ENCODE measurements at regions not wholly inside any gene's neighbourhood (a gene's known extent, or its start where the extent isn't known, plus 50 kb on each side); places are given as distances from the start of the nearest gene placed in this dataset.

DNA sequence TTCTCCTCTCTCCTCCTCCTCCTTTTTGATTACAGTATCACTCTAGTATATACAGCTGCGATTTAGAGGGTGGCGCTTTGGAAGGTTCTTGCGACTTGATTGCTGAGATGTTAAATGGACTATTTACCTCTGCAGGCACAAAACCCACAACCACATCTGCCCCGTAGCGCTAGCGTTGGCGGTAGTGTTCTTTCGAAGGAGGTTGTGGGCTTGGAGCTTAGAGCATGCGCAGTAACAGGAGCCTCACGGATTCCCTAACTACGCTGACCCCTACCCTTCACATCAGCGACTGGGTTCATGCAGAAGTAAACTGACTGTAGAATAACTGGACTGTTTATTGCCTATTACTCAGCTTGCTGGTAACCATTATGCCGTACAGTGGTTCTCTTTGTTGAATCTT is 58.0 kb downstream of the CGGBP1 start:
- Histone ChIP-seq H2AFZ (ENCODE audit: low read depth, low read length) (no peak overlapping the region), H3K4me3 (ENCODE audit: low read depth in 1 of 2, low read length in 2 of 2) (no peak overlapping the region)

DNA sequence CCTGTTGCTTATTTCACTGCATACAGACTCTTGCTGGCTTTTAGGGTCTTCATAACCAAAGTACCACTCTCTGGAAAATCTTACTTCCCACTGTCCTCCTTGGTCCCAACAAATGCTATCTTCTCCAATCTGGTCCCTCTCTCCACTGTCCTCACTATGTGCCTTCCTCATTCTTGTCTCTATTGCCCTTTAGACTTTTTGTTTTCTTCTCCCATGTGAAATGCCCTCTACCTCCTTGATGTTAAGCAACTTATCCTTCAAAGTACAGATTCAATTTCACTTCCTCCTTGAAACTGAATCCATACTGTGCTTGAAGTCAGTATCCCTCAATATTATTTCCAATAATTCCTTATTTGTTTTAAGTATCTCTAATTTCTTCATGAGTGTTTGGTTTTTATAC is 60.8 kb downstream of the CGGBP1 start:
- peaks cover 5% of the 10 kb centered on the region for H3K27me3 ChIP-seq (ENCODE audit: insufficient read depth, low read length, poor library complexity)
- no peak overlapping the region for H3K27ac ChIP-seq (ENCODE audit: low read length)
- H4K20me1 ChIP-seq (ENCODE audit: insufficient read depth, low read length): no peaks in the 10 kb centered on the region
- ATAC-seq (ENCODE audit: insufficient read depth, low read depth) (no peak), DNase-seq (no peak)
- no peak overlapping the region for H2AFZ ChIP-seq (ENCODE audit: low read depth, low read length)
- no peak overlapping the region for H3K9ac ChIP-seq (ENCODE audit: low read depth, low read length)
- no peak overlapping the region for H3K4me3 ChIP-seq (ENCODE audit: low read depth in 1 of 2, low read length in 2 of 2)
- no peaks in the 10 kb centered on the region for H3K9me3 ChIP-seq (ENCODE audit: insufficient read depth, low read length, severe bottlenecking)
- no peaks in the 10 kb centered on the region for H3K79me2 ChIP-seq (ENCODE audit: insufficient read depth, low read length)
- TF ChIP-seq EZH2 (IDR thresholded peaks at IDR 0.05; ENCODE audit: borderline replicate concordance, low read depth, low read length, severe bottlenecking): no peak
- TF ChIP-seq, protein P1, sequence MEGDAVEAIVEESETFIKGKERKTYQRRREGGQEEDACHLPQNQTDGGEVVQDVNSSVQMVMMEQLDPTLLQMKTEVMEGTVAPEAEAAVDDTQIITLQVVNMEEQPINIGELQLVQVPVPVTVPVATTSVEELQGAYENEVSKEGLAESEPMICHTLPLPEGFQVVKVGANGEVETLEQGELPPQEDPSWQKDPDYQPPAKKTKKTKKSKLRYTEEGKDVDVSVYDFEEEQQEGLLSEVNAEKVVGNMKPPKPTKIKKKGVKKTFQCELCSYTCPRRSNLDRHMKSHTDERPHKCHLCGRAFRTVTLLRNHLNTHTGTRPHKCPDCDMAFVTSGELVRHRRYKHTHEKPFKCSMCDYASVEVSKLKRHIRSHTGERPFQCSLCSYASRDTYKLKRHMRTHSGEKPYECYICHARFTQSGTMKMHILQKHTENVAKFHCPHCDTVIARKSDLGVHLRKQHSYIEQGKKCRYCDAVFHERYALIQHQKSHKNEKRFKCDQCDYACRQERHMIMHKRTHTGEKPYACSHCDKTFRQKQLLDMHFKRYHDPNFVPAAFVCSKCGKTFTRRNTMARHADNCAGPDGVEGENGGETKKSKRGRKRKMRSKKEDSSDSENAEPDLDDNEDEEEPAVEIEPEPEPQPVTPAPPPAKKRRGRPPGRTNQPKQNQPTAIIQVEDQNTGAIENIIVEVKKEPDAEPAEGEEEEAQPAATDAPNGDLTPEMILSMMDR (IDR thresholded peaks at IDR 0.05; ENCODE audit: borderline replicate concordance, extremely low read depth, low read length, poor library complexity, severe bottlenecking): no peak
- H3K36me3 ChIP-seq (ENCODE audit: insufficient read depth, low read length): no peaks in the 10 kb centered on the region
- no peak overlapping the region for H3K4me2 ChIP-seq (ENCODE audit: insufficient read depth, low read length)
- H3K4me1 ChIP-seq (ENCODE audit: insufficient read depth, low read length): no peaks in the 10 kb centered on the region

More for the DNA sequence above, 58.0 kb downstream of the CGGBP1 start:
- TF ChIP-seq, protein P1 (IDR thresholded peaks at IDR 0.05; ENCODE audit: borderline replicate concordance, extremely low read depth, low read length, poor library complexity, severe bottlenecking): no peak
- TF ChIP-seq EZH2 (IDR thresholded peaks at IDR 0.05; ENCODE audit: borderline replicate concordance, low read depth, low read length, severe bottlenecking): no peak
- Histone ChIP-seq H3K79me2 (ENCODE audit: insufficient read depth, low read length) (no peaks in the 10 kb centered on the region), H3K9me3 (ENCODE audit: insufficient read depth, low read length, severe bottlenecking) (no peaks in the 10 kb centered on the region), H3K36me3 (ENCODE audit: insufficient read depth, low read length) (no peaks in the 10 kb centered on the region), H3K27ac (ENCODE audit: low read length) (no peak overlapping the region), H3K4me2 (ENCODE audit: insufficient read depth, low read length) (no peak overlapping the region), H3K27me3 (ENCODE audit: insufficient read depth, low read length, poor library complexity) (peaks cover 5% of the 10 kb centered on the region), H3K9ac (ENCODE audit: low read depth, low read length) (no peak overlapping the region), H3K4me1 (ENCODE audit: insufficient read depth, low read length) (no peaks in the 10 kb centered on the region), H4K20me1 (ENCODE audit: insufficient read depth, low read length) (no peaks in the 10 kb centered on the region)
- ATAC-seq (ENCODE audit: insufficient read depth, low read depth) (no peak), DNase-seq (no peak)

DNA sequence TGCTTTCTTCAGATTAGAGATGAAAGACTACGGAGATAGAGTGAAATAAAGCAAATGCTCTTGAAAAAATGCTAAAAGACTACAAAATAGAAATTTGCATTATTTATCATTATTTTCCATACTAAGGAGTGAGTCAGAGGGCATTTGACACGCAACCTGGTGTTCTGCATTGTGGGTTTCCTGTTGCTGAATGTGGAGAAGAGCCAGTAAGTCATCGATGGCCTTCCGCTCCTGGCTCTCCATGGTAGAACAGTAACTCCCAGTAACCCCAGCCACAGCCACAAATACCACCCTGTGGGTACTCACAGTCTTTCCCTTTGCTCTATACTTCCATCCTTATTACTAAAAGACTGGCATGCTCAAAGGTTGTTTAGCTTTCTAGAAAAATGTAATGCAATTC is 61.5 kb downstream of the CGGBP1 start:
- no peak overlapping the region for H3K9ac ChIP-seq (ENCODE audit: low read depth, low read length)

More for the DNA sequence above, 61.5 kb downstream of the CGGBP1 start:
- Histone ChIP-seq H3K36me3 (ENCODE audit: insufficient read depth, low read length) (no peaks in the 10 kb centered on the region), H3K9me3 (ENCODE audit: insufficient read depth, low read length, severe bottlenecking) (no peaks in the 10 kb centered on the region), H3K27ac (ENCODE audit: low read length) (no peak overlapping the region), H3K27me3 (ENCODE audit: insufficient read depth, low read length, poor library complexity) (peaks cover 5% of the 10 kb centered on the region), H3K4me3 (ENCODE audit: low read depth in 1 of 2, low read length in 2 of 2) (no peak overlapping the region), H4K20me1 (ENCODE audit: insufficient read depth, low read length) (no peaks in the 10 kb centered on the region), H3K79me2 (ENCODE audit: insufficient read depth, low read length) (no peaks in the 10 kb centered on the region), H3K4me1 (ENCODE audit: insufficient read depth, low read length) (no peaks in the 10 kb centered on the region), H2AFZ (ENCODE audit: low read depth, low read length) (no peak overlapping the region), H3K4me2 (ENCODE audit: insufficient read depth, low read length) (no peak overlapping the region)
- no peak for DNase-seq
- TF ChIP-seq, protein P1 (IDR thresholded peaks at IDR 0.05; ENCODE audit: borderline replicate concordance, extremely low read depth, low read length, poor library complexity, severe bottlenecking): no peak
- TF ChIP-seq EZH2 (IDR thresholded peaks at IDR 0.05; ENCODE audit: borderline replicate concordance, low read depth, low read length, severe bottlenecking): no peak
- ATAC-seq (ENCODE audit: insufficient read depth, low read depth): peak; percentile 58; the same call in 2 of the 3 replicates

Measured in DND-41 (cell line).